ENCODE measurements at regions not wholly inside any gene's neighbourhood (a gene's known extent, or its start where the extent isn't known, plus 50 kb on each side); places are given as distances from the start of the nearest gene placed in this dataset.

DNA sequence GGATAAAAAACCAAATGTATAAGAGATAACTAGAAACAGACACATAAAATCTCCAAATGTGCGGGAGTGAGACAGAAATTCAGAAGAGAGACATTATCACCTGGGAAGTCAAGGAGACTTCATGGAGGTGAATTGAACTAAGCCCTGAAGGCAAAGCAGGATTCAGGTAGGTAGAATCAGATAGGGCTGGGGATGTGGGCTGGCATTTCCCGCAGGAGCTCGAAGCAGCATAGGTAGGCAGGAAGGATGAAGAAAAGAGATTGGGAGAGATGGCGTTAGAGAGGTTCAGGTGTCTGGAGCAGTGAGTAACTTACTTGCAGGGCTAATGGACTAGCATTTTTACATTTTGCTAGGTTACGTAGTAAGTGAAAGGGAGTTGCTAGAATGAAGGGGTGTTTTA lies 58.2 kb upstream of the NRP1 start:
- TF ChIP-seq, protein P1, sequence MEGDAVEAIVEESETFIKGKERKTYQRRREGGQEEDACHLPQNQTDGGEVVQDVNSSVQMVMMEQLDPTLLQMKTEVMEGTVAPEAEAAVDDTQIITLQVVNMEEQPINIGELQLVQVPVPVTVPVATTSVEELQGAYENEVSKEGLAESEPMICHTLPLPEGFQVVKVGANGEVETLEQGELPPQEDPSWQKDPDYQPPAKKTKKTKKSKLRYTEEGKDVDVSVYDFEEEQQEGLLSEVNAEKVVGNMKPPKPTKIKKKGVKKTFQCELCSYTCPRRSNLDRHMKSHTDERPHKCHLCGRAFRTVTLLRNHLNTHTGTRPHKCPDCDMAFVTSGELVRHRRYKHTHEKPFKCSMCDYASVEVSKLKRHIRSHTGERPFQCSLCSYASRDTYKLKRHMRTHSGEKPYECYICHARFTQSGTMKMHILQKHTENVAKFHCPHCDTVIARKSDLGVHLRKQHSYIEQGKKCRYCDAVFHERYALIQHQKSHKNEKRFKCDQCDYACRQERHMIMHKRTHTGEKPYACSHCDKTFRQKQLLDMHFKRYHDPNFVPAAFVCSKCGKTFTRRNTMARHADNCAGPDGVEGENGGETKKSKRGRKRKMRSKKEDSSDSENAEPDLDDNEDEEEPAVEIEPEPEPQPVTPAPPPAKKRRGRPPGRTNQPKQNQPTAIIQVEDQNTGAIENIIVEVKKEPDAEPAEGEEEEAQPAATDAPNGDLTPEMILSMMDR (optimal IDR thresholded peaks at IDR 0.05 in 1 of 3, IDR thresholded peaks at IDR 0.05 in 1 of 3, conservative IDR thresholded peaks at IDR 0.05 in 1 of 3; ENCODE audit: extremely low read depth in 1 of 3, insufficient read depth in 2 of 3, low read length in 3 of 3) = no peak
- no peak for TF ChIP-seq EZH2 (IDR thresholded peaks at IDR 0.05; ENCODE audit: low read length)

Measured in keratinocyte (primary cell).